ENCODE measurements at regions not wholly inside any gene's neighbourhood (a gene's known extent, or its start where the extent isn't known, plus 50 kb on each side); places are given as distances from the start of the nearest gene placed in this dataset.
A peak's percentile ranks its signal among the peaks of the same experiment; 100 is the strongest.

DNA sequence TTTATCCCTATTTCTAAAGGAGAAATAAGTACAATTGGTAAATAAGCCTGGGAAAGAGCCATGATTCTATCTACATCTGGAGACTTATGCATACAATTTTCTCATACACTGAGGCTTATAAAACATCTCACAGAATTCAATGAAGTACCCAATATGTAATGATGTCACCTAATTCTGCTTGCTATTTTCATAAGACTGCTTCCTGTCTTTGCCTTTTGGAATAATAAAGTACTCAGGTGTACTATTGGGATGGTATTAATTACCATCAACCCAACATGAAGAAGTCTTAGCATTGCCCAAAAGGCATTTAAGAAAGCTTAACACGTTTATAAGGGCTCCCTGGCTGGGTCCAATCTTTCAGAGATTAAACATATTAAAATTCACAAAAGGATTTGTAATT lies 216.4 kb upstream of the TSHZ2 start:
- H3K4me3 ChIP-seq (ENCODE audit: low read length): no peak overlapping the region
- TF ChIP-seq, protein P1, sequence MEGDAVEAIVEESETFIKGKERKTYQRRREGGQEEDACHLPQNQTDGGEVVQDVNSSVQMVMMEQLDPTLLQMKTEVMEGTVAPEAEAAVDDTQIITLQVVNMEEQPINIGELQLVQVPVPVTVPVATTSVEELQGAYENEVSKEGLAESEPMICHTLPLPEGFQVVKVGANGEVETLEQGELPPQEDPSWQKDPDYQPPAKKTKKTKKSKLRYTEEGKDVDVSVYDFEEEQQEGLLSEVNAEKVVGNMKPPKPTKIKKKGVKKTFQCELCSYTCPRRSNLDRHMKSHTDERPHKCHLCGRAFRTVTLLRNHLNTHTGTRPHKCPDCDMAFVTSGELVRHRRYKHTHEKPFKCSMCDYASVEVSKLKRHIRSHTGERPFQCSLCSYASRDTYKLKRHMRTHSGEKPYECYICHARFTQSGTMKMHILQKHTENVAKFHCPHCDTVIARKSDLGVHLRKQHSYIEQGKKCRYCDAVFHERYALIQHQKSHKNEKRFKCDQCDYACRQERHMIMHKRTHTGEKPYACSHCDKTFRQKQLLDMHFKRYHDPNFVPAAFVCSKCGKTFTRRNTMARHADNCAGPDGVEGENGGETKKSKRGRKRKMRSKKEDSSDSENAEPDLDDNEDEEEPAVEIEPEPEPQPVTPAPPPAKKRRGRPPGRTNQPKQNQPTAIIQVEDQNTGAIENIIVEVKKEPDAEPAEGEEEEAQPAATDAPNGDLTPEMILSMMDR (conservative IDR thresholded peaks at IDR 0.05; ENCODE audit: low read length): no peak
- DNase-seq (ENCODE audit: low read depth): no peak

DNA sequence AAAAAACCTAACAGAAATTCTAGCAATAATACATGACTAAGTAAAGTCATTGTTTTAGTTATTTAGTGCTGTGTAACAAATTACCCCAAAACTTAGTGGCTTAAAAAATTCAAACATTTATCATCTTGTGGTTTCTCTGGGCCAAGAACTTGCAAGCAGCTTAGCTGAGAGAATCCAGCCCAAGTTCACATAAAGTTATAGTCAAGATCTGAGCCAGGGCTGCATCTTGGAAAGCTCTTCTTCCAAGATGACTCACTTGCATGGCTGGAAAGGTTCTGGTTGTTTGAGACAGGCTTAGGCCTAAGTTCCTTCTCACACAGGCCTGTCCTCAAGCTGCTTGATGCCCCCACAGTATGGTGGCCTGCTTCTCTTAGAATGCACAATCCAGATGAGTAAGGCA lies 217.8 kb upstream of the TSHZ2 start:
- DNase-seq (ENCODE audit: low read depth): peak; percentile 17
- TF ChIP-seq, protein P1 (conservative IDR thresholded peaks at IDR 0.05; ENCODE audit: low read length): no peak
- H3K4me3 ChIP-seq (ENCODE audit: low read length): no peak overlapping the region

DNA sequence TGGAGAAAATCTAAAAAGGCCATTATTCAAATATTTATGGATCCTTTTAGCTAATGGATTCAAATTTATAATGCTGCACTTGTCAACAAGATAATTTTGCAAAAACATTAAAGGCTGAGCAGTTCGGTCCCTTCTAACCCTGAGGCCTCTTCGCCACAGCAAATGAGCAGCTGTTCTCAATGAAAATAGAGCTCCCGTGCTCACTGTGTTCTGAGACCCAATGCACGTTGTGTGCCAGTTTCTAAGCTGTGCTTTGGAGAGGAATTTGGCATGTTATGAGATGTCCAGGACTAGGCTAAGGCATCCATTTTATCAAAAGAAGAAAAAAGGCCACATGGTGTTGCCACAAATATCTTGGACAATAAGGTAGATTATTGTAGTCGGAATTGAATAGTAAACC lies 220.1 kb upstream of the TSHZ2 start:
- no peak for DNase-seq (ENCODE audit: low read depth)
- no peak overlapping the region for H3K4me3 ChIP-seq (ENCODE audit: low read length)
- TF ChIP-seq, protein P1 (conservative IDR thresholded peaks at IDR 0.05; ENCODE audit: low read length): no peak

DNA sequence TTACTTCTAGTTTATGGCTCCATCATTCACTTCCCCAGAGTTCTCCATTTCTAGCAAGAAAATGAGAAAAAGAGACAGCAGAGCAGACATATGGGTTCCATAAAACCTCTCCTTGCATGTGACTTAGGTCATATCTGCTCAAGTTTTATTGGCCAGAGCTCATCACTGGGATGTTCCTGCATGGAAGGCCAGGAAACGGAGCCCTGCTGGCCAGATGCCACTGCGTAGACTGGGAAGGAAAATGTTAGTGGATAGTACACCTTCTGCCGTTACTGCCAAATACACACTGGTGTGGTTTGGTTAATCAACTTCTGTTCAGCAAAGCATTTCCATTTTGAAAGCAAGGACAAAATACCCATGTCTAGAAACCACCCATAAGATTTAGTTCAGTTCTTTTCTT lies 220.6 kb upstream of the TSHZ2 start:
- no peak for DNase-seq (ENCODE audit: low read depth)
- no peak overlapping the region for H3K4me3 ChIP-seq (ENCODE audit: low read length)
- TF ChIP-seq, protein P1 (conservative IDR thresholded peaks at IDR 0.05; ENCODE audit: low read length): no peak

DNA sequence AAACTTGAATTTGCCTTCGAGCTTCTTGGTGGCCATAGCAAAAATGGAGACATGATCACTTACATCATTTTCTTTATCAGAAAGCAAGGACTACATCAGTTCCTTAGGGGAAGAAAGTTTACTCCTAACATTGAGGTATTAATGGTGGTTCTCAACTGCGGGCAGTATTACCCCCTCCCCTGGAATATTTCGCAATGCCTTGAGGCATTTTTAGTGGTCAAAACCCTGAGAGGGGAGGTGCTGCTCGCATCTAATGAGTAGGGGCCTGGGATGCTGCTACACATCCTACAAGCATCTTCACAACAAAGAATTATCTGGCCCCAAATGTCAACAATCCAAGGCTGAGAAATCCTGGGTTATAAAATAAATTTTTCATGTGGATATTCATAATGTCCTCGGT lies 222.2 kb upstream of the TSHZ2 start:
- no peak overlapping the region for H3K4me3 ChIP-seq (ENCODE audit: low read length)
- DNase-seq (ENCODE audit: low read depth): no peak
- TF ChIP-seq, protein P1 (conservative IDR thresholded peaks at IDR 0.05; ENCODE audit: low read length): no peak

DNA sequence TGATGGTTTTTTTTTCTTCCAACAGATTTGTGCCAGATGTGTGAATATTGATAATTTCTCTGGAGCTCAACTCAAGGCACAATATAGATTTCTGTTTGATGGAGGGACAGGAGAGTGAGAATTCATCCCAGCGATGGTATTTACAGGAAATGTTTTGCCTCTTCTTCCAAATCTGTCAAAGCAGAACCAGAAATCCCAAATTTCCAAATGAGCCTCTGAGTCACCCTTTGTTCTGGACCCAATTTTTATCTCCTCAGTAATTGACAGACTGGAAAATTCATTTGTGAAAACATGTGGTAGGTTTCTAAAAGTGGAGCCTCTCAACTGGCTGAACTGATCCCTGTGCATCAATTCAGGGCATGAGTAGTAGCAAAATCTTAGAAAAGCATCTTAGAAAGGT lies 223.2 kb upstream of the TSHZ2 start:
- peak; percentile 26 for DNase-seq (ENCODE audit: low read depth)
- H3K4me3 ChIP-seq (ENCODE audit: low read length): no peak overlapping the region
- TF ChIP-seq, protein P1 (conservative IDR thresholded peaks at IDR 0.05; ENCODE audit: low read length): no peak

DNA sequence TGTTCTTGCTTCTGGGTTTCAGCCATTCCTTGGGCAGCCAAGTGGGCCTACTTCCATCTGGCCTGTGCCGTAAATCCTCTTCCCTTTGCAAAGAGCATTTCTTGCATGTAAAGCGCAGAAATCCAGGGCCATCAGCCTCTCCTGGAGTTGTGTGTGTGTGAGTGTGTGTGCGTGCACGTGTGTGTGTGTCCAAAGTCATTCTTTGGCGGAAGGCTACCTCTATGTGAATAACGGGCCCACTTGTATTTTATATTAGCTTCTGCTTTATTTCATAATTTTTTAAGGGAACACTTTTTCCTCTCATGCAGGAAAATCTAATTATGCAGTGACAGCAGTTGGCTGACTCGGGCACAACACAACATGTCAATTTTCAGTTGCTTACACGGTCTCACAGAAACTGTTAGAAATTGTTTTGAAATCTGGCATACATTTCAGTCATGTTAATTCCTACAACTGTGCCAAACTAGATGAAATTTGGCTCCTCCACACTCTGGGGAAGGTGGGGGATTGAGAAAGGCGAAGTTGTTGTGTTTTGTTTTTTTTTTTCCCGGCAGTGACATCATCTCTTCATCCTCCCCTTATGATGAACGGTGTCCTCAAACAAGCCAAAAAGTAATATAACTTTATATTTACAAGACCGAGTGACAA lies 223.7 kb upstream of the TSHZ2 start:
- TF ChIP-seq, protein P1 (conservative IDR thresholded peaks at IDR 0.05; ENCODE audit: low read length): no peak
- peak; percentile 62 for DNase-seq (ENCODE audit: low read depth)
- no peak overlapping the region for H3K4me3 ChIP-seq (ENCODE audit: low read length)

All from AG10803 (cell line).